ENCODE measurements at regions not wholly inside any gene's neighbourhood (a gene's known extent, or its start where the extent isn't known, plus 50 kb on each side); places are given as distances from the start of the nearest gene placed in this dataset.

DNA sequence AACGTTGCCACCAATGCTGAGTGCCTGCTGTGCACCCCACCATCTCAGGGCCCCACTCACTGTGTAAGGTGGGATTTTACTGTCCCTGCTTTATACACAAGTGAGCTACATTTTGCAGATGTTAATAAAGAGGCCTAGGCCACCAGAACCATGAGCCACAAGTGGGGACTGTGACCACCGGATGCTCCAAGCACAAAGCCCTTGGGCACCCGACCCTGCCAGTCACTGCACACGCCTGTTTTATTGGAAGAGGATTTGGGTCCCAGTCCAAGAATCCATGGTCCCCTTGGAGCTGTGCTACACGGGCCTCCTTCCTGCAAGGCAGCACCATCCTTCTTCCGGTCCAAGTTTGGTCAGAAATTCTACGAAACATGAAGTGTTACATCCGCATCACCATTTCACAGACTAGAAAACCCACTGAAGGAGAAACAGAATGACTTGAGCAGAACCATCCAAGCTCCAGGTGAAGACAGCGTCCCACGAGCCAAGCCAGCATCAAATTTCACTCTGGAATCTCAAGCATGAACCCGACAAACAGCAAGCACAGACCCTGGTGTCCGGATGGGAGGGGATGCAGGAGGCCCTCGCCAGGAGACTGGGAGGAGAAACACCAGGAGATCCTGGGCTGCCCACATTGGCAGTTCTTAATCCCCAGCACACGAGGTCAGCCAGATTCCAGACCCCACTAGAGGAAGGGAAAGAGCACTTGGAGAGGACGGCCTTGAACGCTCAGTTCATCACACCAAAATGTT, 226.9 kb downstream of the DLL1 start:
- H3K27ac ChIP-seq (ENCODE audit: low read depth in 1 of 3, low read length in 2 of 3), result no peak overlapping the region
- no peak overlapping the region for H3K4me3 ChIP-seq (ENCODE audit: low read depth in 1 of 3, low read length in 3 of 3)
- no peaks in the 10 kb centered on the region for H3K9me3 ChIP-seq (ENCODE audit: control insufficient read depth in 2 of 2, insufficient read depth in 1 of 2, low read depth in 1 of 2, low read length in 1 of 2)
- WGBS, 3 donors, result 67 to 75% (median 70%) methylated on average over 16 of the region's 16 CpGs
- H3K27me3 ChIP-seq (ENCODE audit: control insufficient read depth in 3 of 3, insufficient read depth in 3 of 3, low read length in 3 of 3), result peaks cover 0 to 3% (median 0%) of the 10 kb centered on the region in 3 donors
- DNase-seq (no peak), FAIRE-seq (no peak)
- no peaks in the 10 kb centered on the region for H3K4me1 ChIP-seq (ENCODE audit: control insufficient read depth in 3 of 3, insufficient read depth in 2 of 3, low read depth in 1 of 3, low read length in 2 of 3)
- no peaks in the 10 kb centered on the region for H3K36me3 ChIP-seq (ENCODE audit: control insufficient read depth in 3 of 3, insufficient read depth in 2 of 3, low read depth in 1 of 3, low read length in 3 of 3)

GRCh38 chr6:170063431-170063830, 227.4 kb downstream of the DLL1 start:
- H3K9me3 ChIP-seq (ENCODE audit: control insufficient read depth in 2 of 2, insufficient read depth in 1 of 2, low read depth in 1 of 2, low read length in 1 of 2), result no peaks in the 10 kb centered on the region
- FAIRE-seq (no peak), DNase-seq (no peak)
- H3K4me3 ChIP-seq (ENCODE audit: low read depth in 1 of 3, low read length in 3 of 3), result no peak overlapping the region
- H3K36me3 ChIP-seq (ENCODE audit: control insufficient read depth in 3 of 3, insufficient read depth in 2 of 3, low read depth in 1 of 3, low read length in 3 of 3), result no peaks in the 10 kb centered on the region
- no peaks in the 10 kb centered on the region for H3K4me1 ChIP-seq (ENCODE audit: control insufficient read depth in 3 of 3, insufficient read depth in 2 of 3, low read depth in 1 of 3, low read length in 2 of 3)
- H3K27ac ChIP-seq (ENCODE audit: low read depth in 1 of 3, low read length in 2 of 3), result no peak overlapping the region
- WGBS, 3 donors, result 52 to 66% (median 60%) methylated on average over 16 of the region's 16 CpGs
- H3K27me3 ChIP-seq (ENCODE audit: control insufficient read depth in 3 of 3, insufficient read depth in 3 of 3, low read length in 3 of 3), result peaks cover 0 to 3% (median 0%) of the 10 kb centered on the region in 3 donors

- Histone ChIP-seq H3K4me3 (ENCODE audit: low read depth in 1 of 3, low read length in 3 of 3) (no peak overlapping the region), H3K9me3 (ENCODE audit: control insufficient read depth in 2 of 2, insufficient read depth in 1 of 2, low read depth in 1 of 2, low read length in 1 of 2) (no peaks in the 10 kb centered on the region), H3K27ac (ENCODE audit: low read depth in 1 of 3, low read length in 2 of 3) (no peak overlapping the region), H3K36me3 (ENCODE audit: control insufficient read depth in 3 of 3, insufficient read depth in 2 of 3, low read depth in 1 of 3, low read length in 3 of 3) (no peaks in the 10 kb centered on the region), H3K27me3 (ENCODE audit: control insufficient read depth in 3 of 3, insufficient read depth in 3 of 3, low read length in 3 of 3) (peaks cover 0 to 3% (median 0%) of the 10 kb centered on the region in 3 donors), H3K4me1 (ENCODE audit: control insufficient read depth in 3 of 3, insufficient read depth in 2 of 3, low read depth in 1 of 3, low read length in 2 of 3) (no peaks in the 10 kb centered on the region)
- WGBS, 3 donors, result 87 to 93% (median 88%) methylated on average over 12 of the region's 12 CpGs
- FAIRE-seq, result no peak
- DNase-seq, result no peak
Observed at GRCh38 chr6:170062915-170063241, 228.0 kb downstream of the DLL1 start.

- H3K9me3 ChIP-seq (ENCODE audit: control insufficient read depth in 2 of 2, insufficient read depth in 1 of 2, low read depth in 1 of 2, low read length in 1 of 2), result no peaks in the 10 kb centered on the region
- no peak overlapping the region for H3K4me3 ChIP-seq (ENCODE audit: low read depth in 1 of 3, low read length in 3 of 3)
- H3K36me3 ChIP-seq (ENCODE audit: control insufficient read depth in 3 of 3, insufficient read depth in 2 of 3, low read depth in 1 of 3, low read length in 3 of 3), result no peaks in the 10 kb centered on the region
- FAIRE-seq (no peak), DNase-seq (no peak)
- WGBS, 3 donors, result 84 to 87% (median 86%) methylated on average over 15 of the region's 15 CpGs
- H3K27me3 ChIP-seq (ENCODE audit: control insufficient read depth in 3 of 3, insufficient read depth in 3 of 3, low read length in 3 of 3), result peaks cover 0 to 3% (median 0%) of the 10 kb centered on the region in 3 donors
- H3K27ac ChIP-seq (ENCODE audit: low read depth in 1 of 3, low read length in 2 of 3), result no peak overlapping the region
- H3K4me1 ChIP-seq (ENCODE audit: control insufficient read depth in 3 of 3, insufficient read depth in 2 of 3, low read depth in 1 of 3, low read length in 2 of 3), result no peaks in the 10 kb centered on the region
Observed at GRCh38 chr6:170062209-170062914, 228.5 kb downstream of the DLL1 start.

- Histone ChIP-seq H3K36me3 (ENCODE audit: control insufficient read depth in 3 of 3, insufficient read depth in 2 of 3, low read depth in 1 of 3, low read length in 3 of 3) (no peaks in the 10 kb centered on the region), H3K4me1 (ENCODE audit: control insufficient read depth in 3 of 3, insufficient read depth in 2 of 3, low read depth in 1 of 3, low read length in 2 of 3) (no peaks in the 10 kb centered on the region), H3K9me3 (ENCODE audit: control insufficient read depth in 2 of 2, insufficient read depth in 1 of 2, low read depth in 1 of 2, low read length in 1 of 2) (no peaks in the 10 kb centered on the region), H3K4me3 (ENCODE audit: low read depth in 1 of 3, low read length in 3 of 3) (no peak overlapping the region), H3K27ac (ENCODE audit: low read depth in 1 of 3, low read length in 2 of 3) (no peak overlapping the region), H3K27me3 (ENCODE audit: control insufficient read depth in 3 of 3, insufficient read depth in 3 of 3, low read length in 3 of 3) (no peaks in the 10 kb centered on the region)
- WGBS, 3 donors, result 92 to 96% (median 94%) methylated on average over 22 of the region's 22 CpGs
- DNase-seq, result no peak
- FAIRE-seq, result no peak
Observed at GRCh38 chr6:170058878-170059485, 231.9 kb downstream of the DLL1 start.

GRCh38 chr6:170057961-170058877, 232.7 kb downstream of the DLL1 start:
- 48 to 79% (median 59%) methylated on average over 40 of the region's 40 CpGs for WGBS, 3 donors
- FAIRE-seq (no peak), DNase-seq (peak in 1 of 2 donors; percentile 36)
- Histone ChIP-seq H3K4me1 (ENCODE audit: control insufficient read depth in 3 of 3, insufficient read depth in 2 of 3, low read depth in 1 of 3, low read length in 2 of 3) (no peaks in the 10 kb centered on the region), H3K4me3 (ENCODE audit: low read depth in 1 of 3, low read length in 3 of 3) (no peak overlapping the region), H3K36me3 (ENCODE audit: control insufficient read depth in 3 of 3, insufficient read depth in 2 of 3, low read depth in 1 of 3, low read length in 3 of 3) (no peaks in the 10 kb centered on the region), H3K27ac (ENCODE audit: low read depth in 1 of 3, low read length in 2 of 3) (no peak overlapping the region), H3K27me3 (ENCODE audit: control insufficient read depth in 3 of 3, insufficient read depth in 3 of 3, low read length in 3 of 3) (no peaks in the 10 kb centered on the region), H3K9me3 (ENCODE audit: control insufficient read depth in 2 of 2, insufficient read depth in 1 of 2, low read depth in 1 of 2, low read length in 1 of 2) (no peaks in the 10 kb centered on the region)

GRCh38 chr6:170057034-170057734, 233.7 kb downstream of the DLL1 start:
- Histone ChIP-seq H3K4me1 (ENCODE audit: control insufficient read depth in 3 of 3, insufficient read depth in 2 of 3, low read depth in 1 of 3, low read length in 2 of 3) (no peaks in the 10 kb centered on the region), H3K27me3 (ENCODE audit: control insufficient read depth in 3 of 3, insufficient read depth in 3 of 3, low read length in 3 of 3) (no peaks in the 10 kb centered on the region), H3K4me3 (ENCODE audit: low read depth in 1 of 3, low read length in 3 of 3) (no peak overlapping the region), H3K9me3 (ENCODE audit: control insufficient read depth in 2 of 2, insufficient read depth in 1 of 2, low read depth in 1 of 2, low read length in 1 of 2) (no peaks in the 10 kb centered on the region), H3K27ac (ENCODE audit: low read depth in 1 of 3, low read length in 2 of 3) (no peak overlapping the region), H3K36me3 (ENCODE audit: control insufficient read depth in 3 of 3, insufficient read depth in 2 of 3, low read depth in 1 of 3, low read length in 3 of 3) (no peaks in the 10 kb centered on the region)
- 79 to 88% (median 81%) methylated on average over 14 to 16 of the region's 16 CpGs for WGBS, 3 donors
- FAIRE-seq (no peak), DNase-seq (no peak)

Measured in small intestine (tissue), 7 donors.